Astrocyte (in vitro differentiated cells and primary cell): ENCODE measurements at regions not wholly inside any gene's neighbourhood (a gene's known extent, or its start where the extent isn't known, plus 50 kb on each side); places are given as distances from the start of the nearest gene placed in this dataset.

Source experiments
- DNase-seq: peaks from one replicate; pipeline ENCODE4 v3.0.0-alpha.2; 2010; ENCODE audit warnings: low read depth
- FAIRE-seq: peaks from 2 replicates; lab custom pipeline; 2011; peaks lifted over from hg19 to GRCh38; lab: Jason Lieb, UNC
- H2AFZ ChIP-seq: 2 replicates; pipeline ENCODE4 v1.6.0; 2012; ENCODE audit warnings: low read depth, low read length, inconsistent platforms
- H3K27ac ChIP-seq: 2 replicates; pipeline ENCODE4 v1.5.1; 2011; ENCODE audit warnings: low read depth, low read length, inconsistent platforms
- H3K27me3 ChIP-seq: 2 replicates; pipeline ENCODE4 v1.6.0; 2011; ENCODE audit warnings: low read length, inconsistent platforms; ENCODE audit not compliant: insufficient read depth
- H3K36me3 ChIP-seq: 2 replicates; pipeline ENCODE4 v1.5.1; 2011; ENCODE audit warnings: low read length, inconsistent platforms; ENCODE audit not compliant: insufficient read depth
- H3K4me1 ChIP-seq: 2 replicates; pipeline ENCODE4 v1.5.1; 2011; ENCODE audit warnings: low read length, inconsistent platforms; ENCODE audit not compliant: insufficient read depth
- H3K4me2 ChIP-seq: 2 replicates; pipeline ENCODE4 v1.6.0; 2012; ENCODE audit warnings: low read length, inconsistent platforms
- H3K4me3 ChIP-seq: 2 replicates; pipeline ENCODE4 v1.5.1; 2011; ENCODE audit warnings: low read depth, mild to moderate bottlenecking, low read length, inconsistent platforms; ENCODE audit not compliant: insufficient read depth
- H3K79me2 ChIP-seq: 2 replicates; pipeline ENCODE4 v1.6.0; 2012; ENCODE audit warnings: mild to moderate bottlenecking, low read length, inconsistent platforms; ENCODE audit not compliant: insufficient read depth
- H3K9ac ChIP-seq: 2 replicates; pipeline ENCODE4 v1.6.0; 2012; ENCODE audit warnings: mild to moderate bottlenecking, low read length, inconsistent platforms
- H3K9me3 ChIP-seq: 2 replicates; pipeline ENCODE4 v1.5.1; 2012; ENCODE audit warnings: low read depth, mild to moderate bottlenecking, low read length, inconsistent platforms; ENCODE audit not compliant: insufficient read depth
- H4K20me1 ChIP-seq: 2 replicates; pipeline ENCODE4 v1.6.0; 2012; ENCODE audit warnings: low read length, inconsistent platforms; ENCODE audit not compliant: insufficient read depth
- H3K27ac Mint-ChIP-seq: one replicate; pipeline ENCODE4 v1.8.0; 2021; ENCODE audit warnings: mild to moderate bottlenecking, mixed read lengths; ENCODE audit not compliant: unreplicated experiment
- H3K27me3 Mint-ChIP-seq: one replicate; pipeline ENCODE4 v1.8.0; 2021; ENCODE audit warnings: low read depth, mixed read lengths; ENCODE audit not compliant: unreplicated experiment
- H3K36me3 Mint-ChIP-seq: one replicate; pipeline ENCODE4 v1.8.0; 2021; ENCODE audit warnings: low read depth, mixed read lengths; ENCODE audit not compliant: unreplicated experiment
- H3K4me1 Mint-ChIP-seq: one replicate; pipeline ENCODE4 v1.8.0; 2021; ENCODE audit warnings: low read depth, mixed read lengths; ENCODE audit not compliant: unreplicated experiment
- H3K4me3 Mint-ChIP-seq: one replicate; pipeline ENCODE4 v1.8.0; 2021; ENCODE audit warnings: mild to moderate bottlenecking, moderate library complexity, mixed read lengths; ENCODE audit not compliant: unreplicated experiment
- H3K9me3 Mint-ChIP-seq: one replicate; pipeline ENCODE4 v1.8.0; 2021; ENCODE audit warnings: mild to moderate bottlenecking, mixed read lengths; ENCODE audit not compliant: unreplicated experiment
- CTCF ChIP-seq: IDR thresholded peaks from 2 replicates; pipeline ENCODE4 v1.5.1; 2011; ENCODE audit warnings: low read depth, mild to moderate bottlenecking, inconsistent platforms, low read length, moderate library complexity; ENCODE audit not compliant: insufficient read depth
- EZH2 ChIP-seq: IDR thresholded peaks from 2 replicates; pipeline ENCODE4 v1.6.1; 2012; ENCODE audit warnings: mild to moderate bottlenecking, low read length, inconsistent platforms; ENCODE audit not compliant: insufficient read depth

DNA sequence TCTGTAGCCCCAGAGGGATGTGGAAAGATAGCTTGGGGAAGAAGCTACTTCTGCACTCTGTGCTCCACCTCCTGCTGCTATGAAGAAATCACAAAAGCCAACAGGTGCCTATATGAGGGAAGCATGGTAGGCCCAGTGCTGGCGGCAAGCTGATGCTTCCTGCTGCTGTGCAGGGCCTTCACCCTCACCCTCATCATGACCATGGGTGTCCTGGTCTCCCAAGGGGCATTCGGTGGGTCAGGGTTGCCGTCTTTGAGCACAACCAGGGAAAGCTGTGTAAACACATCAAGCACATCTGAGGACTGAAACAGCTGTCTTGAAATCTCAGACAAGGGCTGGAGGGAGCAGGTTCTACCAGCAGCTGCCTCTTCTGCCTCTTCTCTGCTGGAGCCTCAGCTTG is 184.0 kb downstream of the FNDC1 start:
- H3K9me3 ChIP-seq = no peaks in the 10 kb centered on the region
- no peak overlapping the region for H2AFZ ChIP-seq
- H3K27ac ChIP-seq = no peak overlapping the region
- H3K4me3 Mint-ChIP-seq = no peak overlapping the region
- H4K20me1 ChIP-seq = no peaks in the 10 kb centered on the region
- H3K79me2 ChIP-seq = no peaks in the 10 kb centered on the region
- H3K4me1 Mint-ChIP-seq = no peaks in the 10 kb centered on the region
- H3K4me3 ChIP-seq = no peak overlapping the region
- TF ChIP-seq EZH2 (no peak), CTCF (no peak)
- no peak overlapping the region for H3K27ac Mint-ChIP-seq
- H3K9ac ChIP-seq = no peak overlapping the region
- no peaks in the 10 kb centered on the region for H3K27me3 ChIP-seq
- H3K36me3 Mint-ChIP-seq = no peaks in the 10 kb centered on the region
- no peaks in the 10 kb centered on the region for H3K36me3 ChIP-seq
- H3K27me3 Mint-ChIP-seq = peaks cover 16% of the 10 kb centered on the region
- no peak for FAIRE-seq
- no peaks in the 10 kb centered on the region for H3K9me3 Mint-ChIP-seq
- no peak overlapping the region for H3K4me2 ChIP-seq
- no peaks in the 10 kb centered on the region for H3K4me1 ChIP-seq
- DNase-seq = no peak

DNA sequence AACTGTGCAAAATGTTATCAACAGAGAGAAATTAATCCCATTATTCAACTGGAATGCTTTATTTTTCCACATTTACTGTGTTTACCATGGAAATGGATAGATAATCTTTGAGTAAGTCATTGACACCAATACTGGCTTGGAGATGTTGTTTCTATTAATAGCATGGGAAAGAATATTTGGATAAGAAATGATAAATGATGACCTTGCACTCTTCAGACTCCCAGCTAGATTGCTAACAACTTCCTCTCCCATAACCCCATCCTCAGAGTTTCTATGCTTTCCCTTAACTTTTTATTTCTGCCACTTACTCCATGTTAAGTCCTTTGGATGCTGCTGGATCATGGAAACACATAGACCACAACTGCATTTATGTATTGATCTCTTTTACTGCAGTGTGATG is 182.5 kb downstream of the FNDC1 start:
- Histone ChIP-seq H3K79me2 (no peaks in the 10 kb centered on the region), H3K9ac (no peak overlapping the region), H3K4me1 (no peaks in the 10 kb centered on the region), H3K27me3 (no peaks in the 10 kb centered on the region), H3K4me2 (no peak overlapping the region), H3K36me3 (no peaks in the 10 kb centered on the region), H3K4me3 (no peak overlapping the region), H3K27ac (no peak overlapping the region), H3K9me3 (no peaks in the 10 kb centered on the region), H4K20me1 (no peaks in the 10 kb centered on the region), H2AFZ (no peak overlapping the region)
- no peaks in the 10 kb centered on the region for H3K9me3 Mint-ChIP-seq
- no peak overlapping the region for H3K4me3 Mint-ChIP-seq
- DNase-seq (no peak), FAIRE-seq (no peak)
- no peak for TF ChIP-seq CTCF
- no peak for TF ChIP-seq EZH2
- H3K36me3 Mint-ChIP-seq = no peaks in the 10 kb centered on the region
- peaks cover 16% of the 10 kb centered on the region for H3K27me3 Mint-ChIP-seq
- H3K27ac Mint-ChIP-seq = no peak overlapping the region
- no peaks in the 10 kb centered on the region for H3K4me1 Mint-ChIP-seq

DNA sequence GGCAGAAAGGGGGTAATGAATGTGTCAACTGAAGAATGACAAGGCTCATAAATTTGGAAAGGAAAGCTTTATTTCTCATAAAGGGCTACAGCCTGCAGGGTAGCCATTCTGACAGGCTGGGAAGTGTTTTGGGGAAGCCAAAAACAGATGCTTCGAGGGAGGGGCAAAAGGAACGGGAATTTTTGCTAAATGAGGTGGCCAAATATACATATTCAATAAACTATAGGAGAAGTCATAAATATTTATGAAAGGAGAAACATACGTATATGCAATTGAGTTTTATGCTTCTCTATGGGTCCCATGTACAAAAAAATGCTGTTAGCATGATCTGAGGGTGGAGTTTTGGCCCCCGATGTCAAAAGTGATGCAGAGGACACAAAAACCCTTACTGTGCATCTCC is 180.7 kb downstream of the FNDC1 start:
- Histone ChIP-seq H3K4me1 (no peaks in the 10 kb centered on the region), H3K4me2 (no peak overlapping the region)
- no peak for FAIRE-seq

More for the DNA sequence above, 180.7 kb downstream of the FNDC1 start:
- no peaks in the 10 kb centered on the region for H3K9me3 Mint-ChIP-seq
- Histone ChIP-seq H4K20me1 (no peaks in the 10 kb centered on the region), H3K9ac (no peak overlapping the region), H3K27ac (no peak overlapping the region), H3K27me3 (no peaks in the 10 kb centered on the region), H2AFZ (no peak overlapping the region), H3K4me3 (no peak overlapping the region), H3K9me3 (no peaks in the 10 kb centered on the region), H3K79me2 (no peaks in the 10 kb centered on the region), H3K36me3 (no peaks in the 10 kb centered on the region)
- peaks cover 11% of the 10 kb centered on the region for H3K27me3 Mint-ChIP-seq
- no peak overlapping the region for H3K4me3 Mint-ChIP-seq
- H3K27ac Mint-ChIP-seq = no peak overlapping the region
- H3K4me1 Mint-ChIP-seq = no peaks in the 10 kb centered on the region
- no peak for DNase-seq
- no peaks in the 10 kb centered on the region for H3K36me3 Mint-ChIP-seq
- no peak for TF ChIP-seq EZH2
- TF ChIP-seq CTCF = no peak
